ENCODE measurements at regions not wholly inside any gene's neighbourhood (a gene's known extent, or its start where the extent isn't known, plus 50 kb on each side); places are given as distances from the start of the nearest gene placed in this dataset.
"Not testable (repeated sequence)": the region's sequence is repeated elsewhere in the genome, so short reads cannot be mapped to it uniquely, and the experiment has no call there.

DNA sequence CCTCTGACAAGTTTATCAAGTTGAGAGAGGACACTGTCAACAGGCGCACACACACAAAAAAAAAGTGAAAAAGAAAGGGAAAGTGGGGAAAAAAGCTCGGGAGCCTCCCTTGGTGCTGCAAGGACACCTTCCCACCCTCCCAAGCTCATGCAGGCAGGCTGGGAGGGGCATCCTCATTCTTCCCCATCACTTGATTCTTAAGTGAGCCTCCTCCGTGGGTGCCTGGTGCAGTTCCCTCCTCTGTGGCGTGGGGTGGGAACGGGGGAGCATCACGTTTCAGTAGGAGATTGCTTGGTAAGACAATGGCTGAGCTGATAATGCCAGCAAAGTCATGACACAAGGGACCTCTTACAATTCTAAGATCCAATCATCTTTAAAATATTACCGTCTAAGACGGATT is 108.8 kb downstream of the NXPE2 start:
- ATAC-seq (replicated peaks), result no peak
- Mint-ChIP-seq H3K27me3 (peaks cover 0 to 4% of the 10 kb centered on the region in 2 donors), H3K4me1 (no peaks in the 10 kb centered on the region)

DNA sequence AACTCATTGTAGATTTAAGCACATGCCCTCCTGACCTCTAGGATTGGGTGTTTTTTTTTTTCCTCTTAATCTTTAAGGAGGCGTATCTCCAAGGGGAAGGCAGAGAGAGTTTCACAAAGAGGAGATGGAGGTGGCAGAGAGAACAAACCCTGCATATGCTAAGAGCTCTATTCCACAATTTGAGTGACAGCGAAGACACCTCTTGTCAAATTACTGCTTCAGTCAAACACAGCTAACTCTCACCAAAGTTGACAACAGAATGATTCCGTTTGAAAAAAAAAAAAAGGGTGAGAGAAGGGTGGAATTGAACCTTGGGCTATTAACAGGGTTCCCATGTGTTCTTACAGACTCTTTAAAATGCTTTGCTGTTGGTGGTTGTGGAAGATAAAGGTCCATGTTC is 112.6 kb downstream of the NXPE2 start:
- H3K27me3 Mint-ChIP-seq, result peaks cover 0 to 4% of the 10 kb centered on the region in 2 donors
- DNase-seq (no peak), ATAC-seq (replicated peaks) (no peak)
- H3K9me3 Mint-ChIP-seq, result peaks cover 4% of the 10 kb centered on the region in 2 donors
- no peak overlapping the region for H3K27ac Mint-ChIP-seq
- H3K4me1 Mint-ChIP-seq, result no peaks in the 10 kb centered on the region
- no peaks in the 10 kb centered on the region for H3K36me3 Mint-ChIP-seq
- no peak overlapping the region for H3K4me3 Mint-ChIP-seq

More for the DNA sequence above, 108.8 kb downstream of the NXPE2 start:
- Mint-ChIP-seq H3K36me3 (no peaks in the 10 kb centered on the region), H3K4me3 (no peak overlapping the region), H3K9me3 (peaks cover 4% of the 10 kb centered on the region in 2 donors), H3K27ac (no peak overlapping the region)
- no peak for DNase-seq

DNA sequence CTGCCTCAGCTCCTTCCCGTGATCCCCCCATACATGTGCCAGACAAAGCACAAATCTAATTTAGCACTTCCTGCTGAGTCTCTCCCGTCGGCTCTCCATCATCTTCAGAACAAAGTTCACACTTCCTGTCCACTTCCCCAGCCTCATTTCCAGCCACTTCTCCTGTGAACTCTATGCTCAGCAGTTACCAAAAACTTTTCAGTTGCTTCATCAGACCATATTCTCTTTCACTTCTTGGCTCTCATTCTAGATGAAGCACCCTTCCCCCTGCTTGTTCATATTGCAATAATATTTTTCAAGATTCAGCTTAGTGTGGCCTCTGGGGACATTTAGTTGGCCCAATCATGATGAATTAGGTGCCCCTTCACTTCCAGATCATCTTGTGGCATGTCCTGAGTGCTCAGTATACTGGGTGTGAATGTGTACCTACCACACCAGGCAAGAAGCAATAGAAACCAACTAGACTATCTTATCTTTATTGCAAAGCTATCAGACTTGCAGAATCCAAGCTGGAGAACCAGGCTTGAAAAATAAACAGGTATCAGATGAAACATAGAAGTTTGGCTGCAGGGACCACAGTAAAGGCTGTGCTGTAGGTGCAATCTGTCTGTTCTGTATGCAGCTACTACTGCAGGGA is 115.8 kb downstream of the NXPE2 start:
- peaks cover 9 to 12% of the 10 kb centered on the region in 2 donors for H3K27me3 Mint-ChIP-seq
- H3K4me3 Mint-ChIP-seq, result no peak overlapping the region
- no peaks in the 10 kb centered on the region for H3K4me1 Mint-ChIP-seq
- peaks cover 4 to 5% of the 10 kb centered on the region in 2 donors for H3K9me3 Mint-ChIP-seq
- H3K27ac Mint-ChIP-seq, result no peak overlapping the region
- H3K36me3 Mint-ChIP-seq, result no peaks in the 10 kb centered on the region
- ATAC-seq (replicated peaks) (no peak), DNase-seq (no peak)

DNA sequence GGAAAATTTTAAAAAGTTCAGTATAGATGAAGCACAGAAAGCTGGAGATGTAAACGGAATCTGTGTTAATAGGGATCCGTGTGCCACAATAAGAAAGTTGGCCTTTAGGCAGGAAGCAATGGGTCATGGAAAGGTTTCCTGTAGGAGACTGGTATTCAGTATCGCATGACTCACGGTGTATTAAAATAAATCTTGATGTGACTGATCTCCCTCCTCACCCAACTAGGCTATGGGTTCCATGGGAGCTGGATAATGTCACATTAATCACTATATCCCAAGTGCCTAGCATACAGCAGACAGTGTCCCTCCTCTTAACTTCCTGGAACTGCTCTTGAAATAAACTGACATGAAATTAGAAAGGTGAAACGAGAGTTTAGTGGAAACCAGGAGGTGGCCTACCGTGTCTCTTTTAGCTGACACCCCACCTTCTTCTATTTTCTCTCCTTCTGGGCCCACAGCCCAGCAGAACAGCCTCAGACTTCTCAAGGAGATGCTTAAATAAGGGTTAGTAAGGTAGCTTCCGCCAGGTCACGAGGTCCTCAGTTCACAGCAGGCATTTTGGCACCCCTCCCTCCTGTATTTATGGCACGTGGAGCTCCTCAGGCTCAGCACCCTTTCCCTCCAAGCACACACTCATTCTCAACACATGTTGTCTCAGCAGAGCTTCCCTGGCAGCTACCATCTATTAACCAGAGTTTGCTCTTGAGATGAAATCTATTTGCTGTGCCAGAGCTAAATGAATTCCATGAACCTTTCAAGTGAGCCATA is 118.8 kb downstream of the NXPE2 start:
- H3K4me3 Mint-ChIP-seq, result no peak overlapping the region
- H3K4me1 Mint-ChIP-seq, result no peaks in the 10 kb centered on the region
- peaks cover 14 to 16% of the 10 kb centered on the region in 2 donors for H3K27me3 Mint-ChIP-seq
- DNase-seq (no peak), ATAC-seq (replicated peaks) (no peak)
- no peaks in the 10 kb centered on the region for H3K36me3 Mint-ChIP-seq
- peaks cover 0 to 2% of the 10 kb centered on the region in 2 donors for H3K9me3 Mint-ChIP-seq
- H3K27ac Mint-ChIP-seq, result no peak overlapping the region

DNA sequence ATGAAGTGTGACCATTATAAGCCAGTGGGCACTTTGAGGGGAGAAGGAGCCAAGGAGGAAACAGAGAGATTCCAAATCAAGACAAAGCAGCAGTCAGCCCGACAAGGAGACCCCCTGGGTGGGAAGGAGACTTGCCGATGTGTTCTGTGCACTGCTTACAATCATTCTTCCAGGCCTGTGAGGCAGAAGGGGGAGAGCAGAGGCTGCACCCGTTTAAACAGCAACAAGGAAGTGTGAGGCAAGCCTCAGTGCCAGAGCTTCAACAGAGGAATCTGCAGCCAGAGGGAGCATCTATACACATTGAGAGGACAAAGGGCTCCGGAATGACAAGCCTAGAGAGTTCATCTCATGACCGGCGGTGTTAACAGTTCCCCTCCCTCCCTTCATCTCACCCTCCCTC is 121.1 kb downstream of the NXPE2 start:
- ATAC-seq (replicated peaks) (no peak), DNase-seq (no peak)
- Mint-ChIP-seq H3K4me1 (no peaks in the 10 kb centered on the region), H3K4me3 (no peak overlapping the region), H3K36me3 (no peaks in the 10 kb centered on the region), H3K27ac (no peak overlapping the region), H3K9me3 (peaks cover 0 to 2% of the 10 kb centered on the region in 2 donors), H3K27me3 (peaks cover 14 to 16% of the 10 kb centered on the region in 2 donors)

DNA sequence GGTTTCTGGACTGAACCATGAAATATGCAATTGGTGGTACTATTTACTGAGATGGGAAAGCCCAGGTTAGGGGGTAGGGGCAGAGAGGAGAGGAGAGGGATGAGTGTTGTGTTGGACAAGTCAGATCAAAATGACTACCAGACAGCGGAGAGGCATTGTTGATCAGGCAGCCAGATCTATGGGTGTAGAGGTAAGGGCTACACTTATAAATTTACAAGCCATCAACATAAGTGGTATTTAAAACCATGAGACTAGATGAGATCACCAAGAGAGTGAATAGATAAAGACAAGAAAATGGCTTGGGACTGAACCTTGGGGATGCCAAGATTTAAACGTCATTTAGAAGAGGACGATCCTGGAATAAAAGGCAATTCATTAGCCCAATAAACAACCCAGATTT is 123.4 kb downstream of the NXPE2 start:
- no peak for DNase-seq
- H3K4me3 Mint-ChIP-seq, result no peak overlapping the region
- H3K9me3 Mint-ChIP-seq, result no peaks in the 10 kb centered on the region
- H3K27me3 Mint-ChIP-seq, result peaks cover 14 to 16% of the 10 kb centered on the region in 2 donors
- no peaks in the 10 kb centered on the region for H3K4me1 Mint-ChIP-seq
- H3K36me3 Mint-ChIP-seq, result no peaks in the 10 kb centered on the region
- ATAC-seq (replicated peaks), result no peak
- no peak overlapping the region for H3K27ac Mint-ChIP-seq

DNA sequence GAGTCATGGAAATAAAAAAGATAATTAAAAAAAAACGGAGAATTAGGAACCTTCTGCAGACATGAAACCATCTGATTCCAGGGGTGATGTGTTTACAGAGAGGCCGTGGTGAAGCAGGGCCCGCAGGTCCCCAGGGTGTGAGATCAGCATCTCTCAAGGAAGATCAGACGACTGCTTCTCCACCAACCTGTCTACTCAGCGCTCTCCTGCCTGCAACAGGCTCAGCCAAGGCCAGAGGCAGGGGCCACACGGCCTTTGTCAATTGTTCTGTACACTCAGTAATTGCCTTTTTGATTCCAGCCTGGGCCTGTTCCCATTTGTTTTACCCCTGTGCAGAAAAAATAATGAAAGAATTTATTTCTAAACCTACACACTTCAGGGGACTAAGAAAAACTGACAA is 124.6 kb downstream of the NXPE2 start:
- DNase-seq (no peak), ATAC-seq (replicated peaks) (no peak)
- Mint-ChIP-seq H3K27ac (no peak overlapping the region), H3K4me1 (no peaks in the 10 kb centered on the region), H3K36me3 (no peaks in the 10 kb centered on the region), H3K9me3 (no peaks in the 10 kb centered on the region), H3K27me3 (peaks cover 14 to 16% of the 10 kb centered on the region in 2 donors), H3K4me3 (no peak overlapping the region)

DNA sequence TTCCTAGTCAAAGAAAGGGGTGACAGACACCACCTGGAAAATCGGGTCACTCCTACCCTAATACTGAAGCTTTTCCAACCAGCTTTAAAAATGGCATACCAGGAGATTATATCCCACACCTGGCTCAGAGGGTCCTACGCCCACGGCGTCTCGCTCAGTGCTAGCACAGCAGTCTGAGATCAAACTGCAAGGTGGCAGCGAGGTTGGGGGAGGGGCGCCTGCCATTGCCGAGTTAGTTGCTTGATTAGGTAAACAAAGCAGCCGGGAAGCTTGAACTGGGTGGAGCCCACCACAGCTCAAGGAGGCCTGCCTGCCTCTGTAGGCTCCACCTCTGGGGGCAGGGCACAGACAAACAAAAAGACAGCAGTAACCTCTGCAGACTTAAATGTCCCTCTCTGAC is 127.1 kb downstream of the NXPE2 start:
- not testable (repeated sequence) for H3K36me3 Mint-ChIP-seq; H3K4me1 Mint-ChIP-seq; DNase-seq; H3K4me3 Mint-ChIP-seq; ATAC-seq (replicated peaks); H3K27me3 Mint-ChIP-seq; H3K27ac Mint-ChIP-seq; H3K9me3 Mint-ChIP-seq

DNA sequence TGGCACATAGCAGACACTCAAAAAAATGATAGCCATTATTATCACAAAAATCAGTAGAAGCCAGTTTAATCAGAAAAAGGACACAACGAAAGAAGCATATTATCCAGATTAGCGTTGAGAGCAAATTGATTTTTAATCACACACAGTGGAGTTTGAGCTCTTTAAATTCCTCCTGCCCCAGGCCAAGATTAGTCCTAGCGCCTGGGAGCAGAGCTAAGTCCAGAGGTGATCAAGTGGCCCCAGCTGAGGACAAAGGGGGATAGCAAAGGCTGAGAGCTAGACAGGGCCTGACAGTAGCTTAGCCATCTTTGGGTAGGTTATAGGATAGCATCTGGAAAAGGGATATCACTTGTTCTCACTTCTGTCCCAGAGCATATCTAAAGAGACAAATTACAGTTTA is 133.6 kb downstream of the NXPE2 start:
- Mint-ChIP-seq H3K27me3 (no peaks in the 10 kb centered on the region), H3K27ac (no peak overlapping the region), H3K36me3 (no peaks in the 10 kb centered on the region), H3K4me3 (no peak overlapping the region), H3K4me1 (no peaks in the 10 kb centered on the region), H3K9me3 (peaks cover 0 to 1% of the 10 kb centered on the region in 2 donors)
- ATAC-seq (replicated peaks), result no peak
- no peak for DNase-seq

DNA sequence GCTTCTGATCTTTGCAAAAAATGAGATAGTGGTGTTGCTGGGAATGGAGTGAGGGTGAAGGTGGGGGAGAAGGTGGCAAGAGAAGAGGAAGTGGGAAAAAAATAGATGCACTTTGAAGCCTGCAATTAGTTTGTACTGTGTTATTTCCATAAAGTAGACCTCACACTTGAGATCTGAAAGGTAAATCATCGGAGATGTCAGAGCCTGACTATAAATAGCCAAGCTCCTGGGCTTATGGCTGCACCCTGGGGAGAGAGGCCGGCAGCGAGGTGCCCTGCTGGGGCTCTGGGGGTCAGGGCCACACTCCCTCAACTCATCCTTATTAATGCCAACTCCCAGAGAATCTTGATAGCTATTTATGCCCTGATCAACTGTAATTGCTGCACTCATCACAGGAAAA is 134.4 kb downstream of the NXPE2 start:
- no peak for ATAC-seq (replicated peaks)
- Mint-ChIP-seq H3K4me3 (no peak overlapping the region), H3K4me1 (no peaks in the 10 kb centered on the region)

DNA sequence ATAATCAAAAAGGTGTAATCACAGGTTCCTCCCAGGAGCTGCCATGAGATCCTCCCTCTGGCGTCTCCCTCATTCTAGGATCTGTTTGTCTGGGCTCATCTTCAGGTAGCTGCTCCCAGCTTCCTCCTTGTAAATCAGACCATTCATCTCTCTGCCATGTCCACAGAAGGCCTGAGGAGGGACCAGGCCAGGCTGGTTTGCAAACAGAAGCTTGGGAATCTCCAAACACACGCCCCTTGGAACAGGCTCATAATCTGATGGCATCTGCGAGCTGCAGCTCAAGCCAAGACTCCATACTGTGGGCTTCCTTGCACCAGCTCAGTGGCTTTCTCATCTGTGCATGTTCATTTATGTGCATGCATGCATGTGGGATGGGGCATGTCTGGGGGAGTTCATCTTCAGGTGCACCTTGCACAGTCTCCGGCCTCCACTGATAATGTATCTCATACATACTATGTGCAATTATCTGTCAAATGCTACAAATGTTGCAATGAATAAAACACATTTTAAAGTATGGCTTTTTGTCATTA is 134.9 kb downstream of the NXPE2 start:
- ATAC-seq (replicated peaks) (no peak), DNase-seq (no peak)
- Mint-ChIP-seq H3K27ac (no peak overlapping the region), H3K36me3 (no peaks in the 10 kb centered on the region), H3K4me1 (no peaks in the 10 kb centered on the region), H3K27me3 (no peaks in the 10 kb centered on the region), H3K9me3 (peaks cover 0 to 1% of the 10 kb centered on the region in 2 donors), H3K4me3 (no peak overlapping the region)

More for the DNA sequence above, 134.4 kb downstream of the NXPE2 start:
- DNase-seq, result no peak
- H3K9me3 Mint-ChIP-seq, result peaks cover 0 to 1% of the 10 kb centered on the region in 2 donors
- no peaks in the 10 kb centered on the region for H3K36me3 Mint-ChIP-seq
- no peak overlapping the region for H3K27ac Mint-ChIP-seq
- no peaks in the 10 kb centered on the region for H3K27me3 Mint-ChIP-seq

DNA sequence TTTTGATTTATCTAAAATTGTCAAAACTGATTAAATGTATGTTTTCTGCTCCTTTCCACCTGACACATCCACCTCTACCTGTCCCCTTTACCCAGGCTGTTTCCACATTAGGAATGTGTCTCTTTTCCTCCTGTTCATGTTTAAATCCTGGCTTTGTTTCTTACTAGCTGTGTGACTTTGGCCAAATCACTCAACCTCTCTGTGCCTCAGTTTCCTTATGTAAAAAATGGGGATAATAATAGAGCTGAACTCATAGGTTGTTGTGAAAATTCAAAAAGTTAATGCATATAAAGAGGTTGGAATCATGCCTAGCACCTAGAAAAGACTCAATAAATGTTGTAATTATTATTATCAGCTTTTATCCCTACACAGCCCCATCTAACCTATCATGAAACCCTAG is 136.8 kb downstream of the NXPE2 start:
- peaks cover 0 to 1% of the 10 kb centered on the region in 2 donors for H3K9me3 Mint-ChIP-seq
- no peaks in the 10 kb centered on the region for H3K27me3 Mint-ChIP-seq
- no peak for DNase-seq
- no peak for ATAC-seq (replicated peaks)
- no peaks in the 10 kb centered on the region for H3K36me3 Mint-ChIP-seq
- H3K4me3 Mint-ChIP-seq, result no peak overlapping the region
- H3K4me1 Mint-ChIP-seq, result no peaks in the 10 kb centered on the region
- H3K27ac Mint-ChIP-seq, result no peak overlapping the region

DNA sequence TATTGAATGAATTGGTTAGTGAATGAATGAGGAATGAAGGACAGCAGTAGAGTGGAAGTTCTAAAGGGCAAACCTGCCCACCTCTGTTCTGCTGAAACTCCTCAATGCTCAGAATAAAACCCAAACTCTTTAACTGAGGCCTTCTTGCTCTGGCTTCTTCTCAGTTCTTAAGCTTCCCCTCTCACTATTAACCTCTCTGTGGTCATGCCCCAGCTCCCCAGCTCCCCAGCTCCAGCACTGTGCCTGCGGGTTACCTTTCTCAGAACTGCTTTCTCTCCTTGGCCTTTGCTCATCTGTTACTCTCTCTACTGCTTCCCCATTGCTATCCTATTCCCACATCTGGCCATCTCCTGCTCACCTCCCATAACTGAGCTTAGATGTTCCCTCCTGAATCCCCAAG is 137.4 kb downstream of the NXPE2 start:
- ATAC-seq (replicated peaks) (peak; percentile 64 to 65), DNase-seq (no peak)
- H3K9me3 Mint-ChIP-seq, result peaks cover 0 to 1% of the 10 kb centered on the region in 2 donors
- H3K4me1 Mint-ChIP-seq, result no peaks in the 10 kb centered on the region
- H3K4me3 Mint-ChIP-seq, result no peak overlapping the region
- no peaks in the 10 kb centered on the region for H3K27me3 Mint-ChIP-seq
- no peak overlapping the region for H3K27ac Mint-ChIP-seq
- H3K36me3 Mint-ChIP-seq, result no peaks in the 10 kb centered on the region

DNA sequence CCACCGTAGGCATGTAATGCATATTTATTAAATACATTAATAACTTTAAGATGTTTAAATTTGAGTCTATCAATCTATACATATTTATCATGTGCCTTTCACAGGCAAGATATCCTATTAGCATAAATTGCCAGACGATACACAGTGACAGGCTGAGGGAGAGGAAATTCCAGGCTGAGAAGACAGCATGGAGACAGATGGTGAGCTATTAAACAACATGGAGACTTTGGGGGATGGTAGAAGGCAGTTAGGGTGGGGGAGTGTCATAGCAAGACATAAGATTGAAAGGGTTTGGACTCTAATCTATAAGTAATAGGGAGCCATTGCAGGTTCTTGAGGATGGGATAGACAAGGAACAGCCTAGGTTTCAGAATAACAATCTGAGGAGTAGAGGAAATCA is 138.5 kb downstream of the NXPE2 start:
- Mint-ChIP-seq H3K4me1 (no peaks in the 10 kb centered on the region), H3K4me3 (no peak overlapping the region), H3K27me3 (no peaks in the 10 kb centered on the region), H3K9me3 (no peaks in the 10 kb centered on the region), H3K36me3 (no peaks in the 10 kb centered on the region), H3K27ac (no peak overlapping the region)
- ATAC-seq (replicated peaks), result no peak
- DNase-seq, result no peak

DNA sequence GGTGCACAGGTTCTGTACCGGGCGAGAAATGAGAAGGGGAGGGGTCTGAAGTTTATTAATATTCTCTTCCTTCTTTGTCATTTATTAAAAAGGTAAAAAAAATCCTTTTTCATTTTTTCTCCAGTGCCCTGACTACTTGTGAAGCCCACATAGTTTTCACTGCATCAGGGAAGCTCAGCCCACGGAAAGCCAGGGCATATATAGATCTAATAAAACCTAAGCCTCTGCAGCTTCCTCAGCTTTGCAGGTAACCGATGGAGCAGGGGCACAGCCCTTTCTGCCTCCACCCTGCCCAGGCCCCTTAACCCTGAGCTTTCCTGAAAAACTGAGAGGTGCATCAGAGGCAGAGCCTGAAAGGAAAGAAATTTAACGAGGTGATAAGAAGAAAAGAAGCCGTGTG is 140.1 kb downstream of the NXPE2 start:
- Mint-ChIP-seq H3K27me3 (no peaks in the 10 kb centered on the region), H3K4me1 (no peaks in the 10 kb centered on the region), H3K27ac (no peak overlapping the region), H3K36me3 (no peaks in the 10 kb centered on the region), H3K4me3 (no peak overlapping the region), H3K9me3 (peaks cover under 1 to 2% of the 10 kb centered on the region in 2 donors)
- DNase-seq (no peak), ATAC-seq (replicated peaks) (no peak)

All from stimulated activated naive B cell treated with anti-CD40 and anti-IgM and Interleukin-4, amounts not matched to agents 10 μg/mL and 1 μg/mL and 100 μg/mL, for 72 hours (primary cell).